D341Med (cell line): ENCODE measurements at regions not wholly inside any gene's neighbourhood (a gene's known extent, or its start where the extent isn't known, plus 50 kb on each side); places are given as distances from the start of the nearest gene placed in this dataset.

ENCODE experiments used
- DNase-seq: peaks from one replicate; pipeline ENCODE4 v3.0.0; 2012; ENCODE audit warnings: low spot score

DNA sequence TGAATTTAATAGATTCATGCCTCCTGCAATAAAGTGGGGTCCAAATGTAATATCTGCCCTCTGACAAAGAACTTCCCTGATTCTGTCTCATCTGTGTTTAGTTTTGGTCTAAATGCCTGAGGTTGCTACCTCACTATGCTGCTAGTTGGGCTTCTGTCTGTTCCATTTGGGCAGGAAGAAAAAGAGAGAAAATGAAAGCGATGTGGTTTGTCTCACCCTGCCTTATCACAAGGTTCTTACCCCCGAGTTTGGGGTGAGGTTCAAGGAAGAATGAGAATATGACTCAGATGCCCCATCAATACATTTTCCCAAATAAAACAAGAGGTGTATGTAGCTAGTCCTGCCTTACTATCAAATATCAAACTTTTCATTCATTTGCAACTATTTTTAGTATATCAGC, 132.1 kb upstream of the MTAP start:
- DNase-seq: no peak

DNA sequence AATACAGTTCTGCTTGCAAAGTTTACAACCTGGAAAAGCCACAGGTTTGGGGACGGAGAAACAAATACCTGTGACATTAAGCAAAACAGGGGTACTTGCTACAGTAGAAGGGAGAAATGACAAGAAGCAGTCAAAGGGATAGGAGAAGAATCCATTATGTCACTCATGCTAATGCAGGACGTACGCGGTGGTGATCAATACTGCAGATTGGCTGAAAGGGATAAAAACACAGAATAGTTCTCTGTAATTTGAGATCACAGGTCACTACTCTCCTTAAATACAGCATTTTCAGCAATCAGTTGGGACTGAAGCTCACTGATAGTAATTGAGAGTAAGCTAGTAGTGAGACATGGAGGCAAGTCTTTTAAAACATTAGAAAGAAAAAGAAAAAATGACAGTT, 130.3 kb upstream of the MTAP start:
- DNase-seq: no peak

DNA sequence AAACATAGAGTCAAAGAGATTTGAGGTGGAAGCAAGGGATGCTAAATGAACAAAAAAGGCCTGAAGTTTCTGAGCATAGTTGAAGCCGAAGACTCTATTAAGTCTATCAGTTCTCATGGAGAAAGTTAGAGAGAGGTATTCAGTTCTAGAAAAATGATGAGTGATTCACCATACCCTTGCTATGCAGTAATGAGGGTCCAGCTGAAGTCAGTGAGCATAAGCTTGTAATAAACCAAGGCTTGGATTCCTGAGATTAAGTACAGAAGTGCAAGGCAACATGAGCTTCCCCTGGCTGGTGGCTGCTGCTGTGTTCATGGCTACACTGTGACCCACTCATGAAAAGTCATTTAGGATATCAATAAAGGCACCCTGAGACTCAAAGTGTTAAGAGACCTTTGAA, 129.7 kb upstream of the MTAP start:
- no peak for DNase-seq

DNA sequence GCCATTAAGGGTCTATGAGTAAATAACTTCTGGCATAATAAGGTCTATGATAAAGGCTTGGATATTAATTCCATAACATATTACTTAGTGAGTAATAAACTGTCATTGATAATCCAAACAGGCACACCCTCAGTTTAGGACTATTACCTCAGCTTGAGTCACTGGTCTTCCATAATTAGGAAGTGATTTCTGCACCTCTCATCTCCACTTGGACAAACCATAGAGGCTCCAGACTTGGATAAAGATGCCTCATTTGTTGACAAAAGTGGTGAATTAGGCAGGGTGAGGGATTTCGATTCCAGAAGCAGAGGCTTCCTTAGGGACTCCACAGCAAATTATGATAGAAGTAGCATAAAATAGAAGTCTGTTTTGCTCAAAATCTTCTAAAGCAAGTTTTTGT, 127.5 kb upstream of the MTAP start:
- no peak for DNase-seq

DNA sequence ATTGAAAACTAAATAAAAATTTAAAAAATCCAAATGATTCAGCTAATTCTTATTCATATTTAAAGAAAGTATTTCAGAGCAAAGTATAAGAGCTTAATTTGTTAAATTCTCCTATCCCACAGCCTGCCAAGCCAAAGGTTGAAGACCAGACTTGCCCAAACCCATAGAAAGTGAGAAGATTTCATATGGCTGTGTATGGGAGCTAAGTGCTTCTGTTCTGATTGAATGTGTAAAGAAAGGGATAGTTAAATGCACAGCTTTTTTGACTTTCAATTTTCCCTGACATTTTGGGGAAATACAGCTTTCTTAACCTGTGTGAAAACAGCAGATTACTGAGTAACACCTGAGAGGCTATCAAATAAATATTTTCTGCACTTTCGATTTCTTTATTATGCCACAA, 125.0 kb upstream of the MTAP start:
- no peak for DNase-seq

DNA sequence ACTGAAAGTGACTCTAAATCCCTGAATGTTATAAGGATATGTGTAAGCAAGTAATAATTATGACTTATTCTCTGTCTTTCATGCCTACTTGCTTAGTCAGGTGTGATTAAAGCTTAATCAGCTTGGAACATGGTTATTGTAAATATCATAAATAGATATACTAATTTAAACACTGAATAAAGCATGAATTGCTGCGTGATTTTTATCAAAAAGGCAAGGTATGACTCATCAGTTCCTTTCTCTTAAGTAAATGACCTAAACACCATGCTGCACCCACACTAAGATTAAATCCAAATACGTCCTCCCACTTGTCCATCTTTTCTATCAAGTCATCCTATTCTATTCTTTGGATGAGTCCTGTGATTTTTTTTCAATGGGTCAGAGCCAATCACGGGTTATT, 124.6 kb upstream of the MTAP start:
- DNase-seq: no peak

DNA sequence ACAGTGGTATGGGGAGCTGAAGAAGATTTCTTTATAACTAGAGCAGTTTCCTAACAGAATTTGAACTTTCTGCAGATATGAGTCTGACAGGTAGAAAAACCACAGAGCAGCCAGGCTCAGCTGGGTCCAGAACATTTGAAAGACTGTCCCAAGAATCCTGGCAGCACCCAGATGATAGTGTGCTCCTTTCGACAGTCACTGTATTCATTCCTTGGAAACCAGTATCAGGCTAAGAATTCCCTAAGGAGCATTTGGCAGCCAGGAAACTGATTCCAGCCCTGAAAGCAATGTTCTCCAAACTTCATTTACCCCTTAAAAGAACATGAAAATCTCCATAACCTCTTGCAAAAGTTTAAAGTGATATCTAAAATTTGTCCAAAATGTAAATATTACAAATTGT, 123.0 kb upstream of the MTAP start:
- no peak for DNase-seq

DNA sequence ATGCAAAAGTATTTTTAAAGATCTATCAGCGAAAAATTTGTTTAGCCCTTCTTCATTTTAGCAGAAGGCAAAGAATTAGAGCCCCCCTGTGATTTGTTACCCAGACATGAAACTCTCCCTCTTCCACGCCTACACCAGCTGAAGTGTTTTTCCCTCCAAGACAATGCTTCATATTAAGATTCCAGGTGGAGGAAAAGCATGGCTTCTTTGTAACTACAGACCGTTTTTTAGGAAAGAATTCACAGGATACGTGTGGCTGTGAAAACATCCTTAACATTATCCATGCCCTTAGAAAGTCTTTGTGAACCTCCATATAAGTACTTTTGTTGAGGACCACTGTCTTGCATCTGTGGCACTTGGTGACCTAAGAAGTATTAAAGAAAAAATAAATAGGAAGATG, 121.8 kb upstream of the MTAP start:
- DNase-seq: no peak

DNA sequence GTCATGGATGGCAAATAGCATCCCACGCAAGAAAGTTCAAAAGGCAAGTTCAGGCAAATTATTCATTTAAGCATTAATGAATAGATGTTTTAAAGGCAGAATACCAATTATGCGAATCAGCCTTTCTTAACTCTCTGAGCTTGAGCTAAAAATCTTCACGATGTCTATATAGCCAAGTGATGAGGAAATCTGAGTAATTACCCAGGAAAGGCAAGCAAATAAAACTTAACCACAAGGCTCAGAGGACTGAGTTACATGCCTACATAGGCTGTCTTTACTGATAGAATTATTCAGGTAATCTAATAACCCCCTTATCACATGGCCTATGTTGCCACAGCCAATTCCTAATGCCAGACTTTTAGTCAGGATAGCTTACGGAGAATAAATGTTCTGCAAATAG, 120.8 kb upstream of the MTAP start:
- DNase-seq: no peak

DNA sequence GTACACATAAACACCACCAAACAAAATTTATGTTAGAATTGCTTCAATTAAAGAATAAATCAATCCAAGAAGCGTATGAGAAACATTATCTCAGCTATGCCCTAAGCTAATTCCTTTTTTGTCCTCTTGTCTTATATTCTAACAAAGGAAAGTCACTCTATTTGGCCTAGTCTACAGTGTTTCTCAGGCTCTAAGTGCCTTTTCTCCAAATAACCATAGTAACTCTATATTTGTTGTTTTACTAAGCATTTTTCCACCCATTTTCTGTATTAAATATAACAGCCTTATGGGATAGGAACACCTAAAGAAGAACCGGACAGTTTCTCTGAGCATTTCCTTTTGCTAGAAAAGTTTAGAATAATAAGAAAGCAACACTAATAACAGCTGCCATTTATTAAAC, 120.1 kb upstream of the MTAP start:
- no peak for DNase-seq

DNA sequence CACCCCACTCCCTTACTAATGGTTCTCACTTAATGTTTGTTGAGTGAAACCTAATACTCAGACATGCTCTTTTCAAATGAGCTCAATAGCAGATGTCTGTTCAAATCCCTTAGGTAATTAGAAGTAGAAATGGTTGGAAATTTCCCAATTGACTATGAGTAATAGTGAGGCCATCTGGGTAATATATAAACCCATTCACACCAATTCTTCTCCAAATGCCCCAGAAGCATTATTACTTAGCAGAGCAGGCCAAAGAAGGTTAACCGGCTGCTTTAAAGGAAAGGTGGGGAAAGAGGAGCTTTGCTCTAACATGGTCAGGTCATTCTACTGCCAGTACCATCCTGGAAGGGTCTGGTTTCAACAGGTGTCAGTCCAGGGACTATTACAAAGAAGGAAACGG, 119.5 kb upstream of the MTAP start:
- no peak for DNase-seq

DNA sequence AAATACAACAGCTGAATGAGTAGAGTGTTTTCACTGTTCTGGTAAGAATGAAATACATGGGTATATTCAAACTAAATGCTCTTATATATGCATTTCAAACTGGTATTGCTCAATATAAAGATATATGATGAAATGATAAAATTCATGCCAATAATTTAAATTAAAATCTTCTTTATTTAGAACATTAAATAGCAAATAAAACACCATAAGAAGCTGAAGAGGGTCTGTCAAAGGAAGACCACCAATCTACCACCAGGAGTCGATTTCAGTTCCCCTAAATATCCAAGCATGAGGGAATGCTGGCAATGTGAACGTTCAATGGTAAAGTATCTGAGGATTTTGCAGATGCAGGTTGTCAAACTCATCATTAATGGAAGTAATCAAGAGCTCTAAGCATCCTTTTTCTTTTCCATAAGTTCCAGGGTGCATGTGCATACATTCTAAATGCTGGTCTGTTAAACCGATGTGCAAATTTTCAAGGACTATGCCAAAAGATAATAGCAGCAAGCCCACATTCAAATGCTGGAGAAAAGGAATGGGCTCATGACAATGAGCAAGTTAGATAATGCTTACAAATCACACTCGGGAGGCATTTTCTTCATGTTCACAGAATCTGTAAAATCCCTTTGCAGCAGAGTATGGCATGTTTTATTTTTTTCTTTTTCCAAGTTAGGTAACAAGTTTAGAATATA, 118.8 kb upstream of the MTAP start:
- no peak for DNase-seq

DNA sequence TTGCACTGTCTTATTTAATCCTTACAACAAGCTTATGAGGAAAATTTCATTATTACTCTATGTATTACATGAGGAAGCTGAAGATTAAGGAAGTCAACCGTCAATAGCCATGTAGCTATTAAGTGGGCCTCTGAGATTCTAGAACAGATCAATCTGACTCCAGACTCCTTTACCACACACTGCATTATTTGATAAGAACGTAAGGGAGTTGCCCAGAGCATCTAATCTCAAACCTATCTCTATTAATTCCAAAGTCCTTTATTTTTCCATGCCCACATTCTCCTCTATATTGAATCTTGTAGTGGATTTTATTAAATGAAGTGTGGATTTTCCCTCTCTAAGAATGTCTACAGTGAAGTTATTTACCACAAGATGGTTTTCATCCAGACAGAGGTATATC, 118.2 kb upstream of the MTAP start:
- no peak for DNase-seq

DNA sequence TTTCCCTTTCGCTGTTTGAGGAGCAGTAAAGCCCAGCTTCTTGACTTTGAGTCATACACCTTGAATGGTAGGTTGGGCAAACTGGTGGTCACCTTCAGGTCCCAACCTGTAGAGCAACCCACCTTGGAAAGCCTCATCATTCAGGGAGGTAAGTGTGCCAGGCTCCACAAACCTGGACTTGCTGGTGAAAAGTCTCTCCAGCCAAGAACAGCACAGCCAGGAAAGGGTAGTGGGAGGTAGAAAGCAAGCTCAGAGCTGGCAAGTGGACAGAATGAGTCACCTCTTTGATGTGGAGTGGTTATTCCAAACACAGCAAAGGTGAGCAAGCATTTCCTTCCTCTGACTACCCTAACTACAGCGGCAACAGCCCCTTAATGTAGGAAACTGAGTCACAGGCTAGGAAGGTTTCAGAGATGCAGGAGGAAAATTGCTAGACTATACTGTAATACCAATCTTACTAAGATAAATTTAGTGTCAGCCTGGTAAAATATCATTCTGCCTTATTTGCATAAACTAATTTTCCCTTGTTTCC, 117.5 kb upstream of the MTAP start:
- no peak for DNase-seq

DNA sequence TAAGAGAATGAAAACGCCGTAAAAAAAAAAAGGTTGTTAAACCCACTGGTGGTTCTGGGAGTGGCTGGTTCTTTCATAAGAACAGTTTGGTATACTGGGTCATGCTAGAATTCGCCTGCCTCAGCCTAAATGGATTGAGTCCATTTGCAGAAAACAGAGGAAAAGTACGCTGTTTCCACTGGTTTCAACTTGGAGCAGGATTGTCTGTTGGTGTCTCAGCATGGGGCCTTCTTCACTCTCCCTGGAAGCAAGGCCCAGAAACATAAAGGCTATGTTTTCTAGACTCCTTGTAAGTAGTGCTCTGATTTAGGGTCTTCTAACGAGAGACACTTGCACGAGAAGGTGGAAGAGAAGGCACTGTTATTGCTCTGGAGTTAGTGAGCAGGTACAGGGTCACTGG, 116.9 kb upstream of the MTAP start:
- no peak for DNase-seq

DNA sequence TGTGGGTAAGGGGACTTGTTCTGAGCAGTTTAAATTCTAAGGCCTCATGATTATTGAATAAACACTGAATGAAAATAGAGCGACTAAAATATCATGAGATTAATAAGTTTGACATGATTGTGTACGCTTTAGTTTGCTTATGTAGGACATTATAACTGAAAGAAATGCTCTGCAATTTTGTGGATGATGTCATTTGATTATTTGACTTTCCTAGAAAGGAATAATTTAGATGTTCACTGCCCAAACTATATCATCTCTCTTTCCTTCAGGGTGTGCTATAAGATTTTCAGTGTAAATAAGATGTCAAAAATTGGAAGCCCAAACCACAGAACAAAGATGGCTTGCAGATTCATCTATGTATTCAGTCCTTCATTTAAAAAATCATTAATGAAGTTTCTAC, 115.7 kb upstream of the MTAP start:
- no peak for DNase-seq

DNA sequence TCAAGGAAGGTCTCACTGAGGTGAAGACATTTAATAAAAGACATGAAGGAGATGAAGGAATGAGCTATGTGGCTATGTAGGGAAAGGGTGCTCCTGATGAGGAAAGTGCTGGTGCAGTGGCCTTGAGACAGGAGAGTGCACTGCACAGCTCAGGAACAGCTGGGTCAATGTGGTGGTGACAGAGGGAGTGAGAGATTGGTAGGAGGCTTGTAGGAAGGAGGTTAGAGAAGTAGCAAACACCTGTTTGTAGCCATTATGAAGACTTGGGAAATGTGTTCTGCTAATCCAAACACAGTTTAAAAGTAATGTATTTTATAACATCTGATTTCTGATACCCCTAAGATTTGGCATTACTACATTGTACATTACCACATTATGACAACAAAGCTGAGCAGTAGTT, 115.1 kb upstream of the MTAP start:
- DNase-seq: no peak

DNA sequence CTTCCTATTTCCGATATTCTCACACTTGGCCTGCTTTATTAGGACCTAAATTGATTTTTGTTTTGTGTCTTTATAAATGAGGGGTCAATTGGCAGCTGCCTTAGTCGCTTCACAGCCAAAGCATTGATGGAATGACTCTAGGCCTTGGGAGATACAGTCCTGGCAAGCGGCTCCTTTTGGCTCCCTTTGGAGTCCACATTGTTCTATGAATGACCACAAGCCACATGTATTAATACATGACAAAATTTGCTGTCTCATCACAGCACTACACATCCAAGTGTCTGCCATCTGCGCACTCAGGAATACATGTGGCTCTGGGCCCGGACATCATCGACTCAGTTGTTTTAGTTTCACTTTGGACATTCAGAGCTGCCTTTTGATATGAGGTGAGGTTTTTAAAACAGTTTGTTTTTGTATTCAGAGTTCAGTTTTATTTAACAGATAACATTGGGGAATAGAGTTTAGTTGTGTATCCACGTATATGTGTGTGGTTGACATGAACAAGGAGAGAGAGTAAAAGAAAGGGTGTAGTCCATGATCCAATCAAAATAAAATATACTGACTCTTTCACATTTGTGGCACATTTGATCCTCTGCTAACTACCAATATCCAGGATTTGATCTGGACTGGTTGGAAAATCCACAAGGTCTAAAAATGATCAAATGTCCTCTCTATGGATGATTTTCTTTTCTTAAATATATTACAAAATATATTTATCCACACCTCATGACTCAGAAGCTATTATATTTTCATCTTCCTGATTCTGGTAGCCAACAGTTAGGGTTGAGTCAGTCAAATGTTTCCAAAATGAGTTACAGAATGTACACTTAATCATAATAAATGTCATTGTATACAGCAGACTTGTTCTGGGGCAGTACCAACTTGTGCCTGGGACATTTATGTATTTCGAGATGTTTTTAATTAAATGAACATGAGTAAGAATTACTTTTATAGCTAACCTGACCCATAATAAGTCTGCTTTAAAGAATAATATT, 114.0 kb upstream of the MTAP start:
- no peak for DNase-seq

DNA sequence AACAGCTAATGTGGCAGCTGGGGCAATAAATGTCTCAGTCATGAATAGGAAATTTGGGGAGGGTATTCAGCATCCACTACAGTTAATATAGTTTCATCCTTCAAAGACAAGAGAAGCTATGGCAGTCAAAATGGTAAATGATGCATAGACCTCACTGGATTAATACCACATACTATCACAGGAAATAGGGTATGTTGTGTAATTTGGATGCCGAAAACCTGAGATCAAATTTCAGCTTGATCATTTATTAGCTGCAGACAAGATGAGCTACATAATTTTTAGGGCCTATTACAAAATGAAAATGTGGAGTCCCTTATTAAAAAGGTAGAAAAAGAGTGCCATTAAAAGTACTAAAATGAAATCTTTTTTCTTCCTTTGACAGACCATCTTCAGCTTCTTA, 112.6 kb upstream of the MTAP start:
- no peak for DNase-seq

DNA sequence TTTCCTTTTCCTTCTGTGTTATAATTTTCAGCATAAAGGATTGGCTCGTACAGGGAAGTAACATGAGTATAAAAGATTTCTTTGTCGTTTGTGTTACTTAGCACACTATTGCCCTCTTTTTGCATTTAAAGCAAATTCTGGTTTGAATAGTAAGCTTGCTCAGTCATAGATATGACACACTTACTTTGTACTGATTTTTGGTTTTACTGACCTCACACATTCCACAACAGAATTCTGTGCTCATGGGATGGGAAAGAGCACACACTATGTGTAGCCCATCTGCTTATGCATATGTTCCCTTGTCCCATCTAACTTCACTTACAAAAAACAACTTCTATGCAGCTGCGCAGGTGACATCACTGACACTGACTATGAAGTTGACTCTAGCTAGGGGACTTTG, 111.9 kb upstream of the MTAP start:
- no peak for DNase-seq

DNA sequence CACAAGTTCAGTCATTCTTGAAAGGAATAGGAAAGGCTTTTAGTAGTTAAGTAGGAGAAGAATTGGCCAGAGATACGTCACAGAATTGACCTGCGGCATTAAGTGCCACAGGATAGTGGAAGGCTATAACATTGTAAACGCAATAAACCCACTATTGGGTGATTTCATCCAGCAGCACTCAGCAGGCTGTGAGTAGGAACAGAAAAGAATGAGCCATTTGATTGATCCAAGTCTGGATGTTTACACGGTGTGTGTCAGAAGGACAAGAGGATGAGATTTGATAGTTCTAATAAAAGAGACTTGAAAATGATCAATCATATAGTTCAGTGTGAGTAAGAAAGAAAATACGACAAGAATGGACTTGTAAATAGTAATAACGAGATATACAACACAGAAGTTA, 110.0 kb upstream of the MTAP start:
- no peak for DNase-seq

DNA sequence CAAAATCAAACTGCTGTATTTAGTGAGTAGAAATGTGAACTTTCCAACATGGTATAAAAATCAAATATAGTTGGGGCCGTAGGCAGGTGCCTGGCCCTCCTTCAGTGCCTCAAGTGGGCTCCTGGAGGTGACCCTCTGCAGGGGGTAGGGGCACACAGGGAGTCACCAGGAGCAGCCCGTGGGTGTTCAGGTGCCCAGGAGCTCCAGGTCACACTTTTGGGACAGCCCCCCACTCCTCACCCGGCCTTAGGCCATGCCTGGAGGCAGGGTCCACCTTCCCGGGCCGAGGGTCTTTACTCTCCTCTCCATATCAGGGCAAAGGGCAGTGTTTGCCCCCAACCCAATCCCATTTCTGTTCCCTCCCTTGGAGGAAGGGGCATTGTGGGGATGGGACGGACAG, 108.0 kb upstream of the MTAP start:
- DNase-seq: no peak

DNA sequence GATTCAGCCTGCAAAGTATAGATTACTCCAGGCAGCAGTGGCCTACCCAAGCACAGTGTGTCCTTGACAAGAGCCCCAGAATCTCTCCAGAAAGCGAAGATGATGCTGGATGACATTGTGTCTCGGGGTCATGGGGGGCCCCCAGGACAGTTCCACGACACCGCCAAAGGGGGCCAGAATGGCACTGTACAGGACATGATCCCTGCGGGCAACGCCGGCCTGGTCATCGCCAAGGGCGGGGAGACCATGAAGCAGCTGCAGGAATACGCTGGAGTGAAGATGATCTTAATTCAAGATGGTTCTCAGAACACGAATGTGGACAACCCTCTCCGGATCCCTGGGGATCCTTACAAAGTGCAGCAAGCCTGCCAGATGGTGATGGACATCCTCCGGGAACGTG, 107.0 kb upstream of the MTAP start:
- no peak for DNase-seq
